K562 (cell line): ENCODE measurements at regions not wholly inside any gene's neighbourhood (a gene's known extent, or its start where the extent isn't known, plus 50 kb on each side); places are given as distances from the start of the nearest gene placed in this dataset.

Experiments
- BRD9 ChIP-seq: fragments of 450-650 bp; IDR thresholded peaks from 2 replicates; pipeline ENCODE4 v1.6.1; 2018; ENCODE audit warnings: low read depth; ENCODE audit not compliant: partially characterized antibody
- CEBPB ChIP-seq: fragments of 450-650 bp; IDR thresholded peaks from 2 replicates; pipeline ENCODE4 v1.6.1; 2016; ENCODE audit warnings: missing genetic modification characterization, missing compliant biosample characterization
- CSDE1 ChIP-seq, 2 experiments: fragments of 450-650 bp; IDR thresholded peaks; 2 replicates each; pipeline ENCODE4 v1.6.1; 2016; ENCODE audit warnings: mild to moderate bottlenecking in 1 of 2
- HDAC2 ChIP-seq: fragments of 450-650 bp; IDR thresholded peaks from 2 replicates; pipeline ENCODE4 v1.6.1; 2016; ENCODE audit warnings: mild to moderate bottlenecking
- IRF9 ChIP-seq: fragments of 450-650 bp; IDR thresholded peaks from 2 replicates; pipeline ENCODE4 v1.6.1; 2016; ENCODE audit warnings: missing biosample characterization, missing genetic modification characterization
- KLF6 ChIP-seq: fragments of 250-450 bp; sonication (Bioruptor Pico); IDR thresholded peaks from 2 replicates; pipeline ENCODE4 v1.4.0; 2020; ENCODE audit warnings: mild to moderate bottlenecking, moderate library complexity, borderline replicate concordance
- MEIS2 ChIP-seq: fragments of 450-650 bp; IDR thresholded peaks from 2 replicates; pipeline ENCODE4 v1.6.1; 2014; ENCODE audit warnings: mild to moderate bottlenecking; ENCODE audit not compliant: partially characterized antibody
- POU5F1 ChIP-seq: fragments of 150-350 bp; IDR thresholded peaks from 2 replicates; pipeline ENCODE4 v1.6.1; 2014; ENCODE audit warnings: borderline replicate concordance, low read length, low read depth, mild to moderate bottlenecking; ENCODE audit not compliant: partially characterized antibody
- SMARCC2 ChIP-seq: fragments of 450-650 bp; IDR thresholded peaks from 2 replicates; pipeline ENCODE4 v1.6.1; 2017; ENCODE audit warnings: antibody characterized with exemption, moderate library complexity, mild to moderate bottlenecking, low read depth
- TCF15 ChIP-seq: fragments of 250-450 bp; sonication (Bioruptor Pico); IDR thresholded peaks from 2 replicates; pipeline ENCODE4 v1.8.0; 2022; ENCODE audit warnings: moderate library complexity, mild to moderate bottlenecking, inconsistent platforms
- ZBTB9 ChIP-seq: fragments of 450-650 bp; formaldehyde crosslinking; IDR thresholded peaks from 2 replicates; pipeline ENCODE4 v1.4.0; 2020; ENCODE audit warnings: mild to moderate bottlenecking, moderate library complexity
- ZNF175 ChIP-seq: fragments of 200-800 bp; sonication (Bioruptor generic); IDR thresholded peaks from 2 replicates; pipeline ENCODE4 v1.6.1; 2016; ENCODE audit warnings: low read depth, mild to moderate bottlenecking, missing genetic modification characterization, missing compliant biosample characterization
- ZNF347 ChIP-seq: fragments of 450-650 bp; formaldehyde crosslinking; IDR thresholded peaks from 2 replicates; pipeline ENCODE4 v1.4.0; 2020; ENCODE audit warnings: low read depth, mild to moderate bottlenecking, moderate library complexity
- ZNF395 ChIP-seq: fragments of 200-800 bp; sonication (Bioruptor generic); IDR thresholded peaks from 2 replicates; pipeline ENCODE4 v1.6.1; 2017; ENCODE audit warnings: missing genetic modification characterization, missing compliant biosample characterization
- ZNF76 ChIP-seq: fragments of 250-450 bp; sonication (Bioruptor Pico); IDR thresholded peaks from 2 replicates; pipeline ENCODE4 v1.4.0; 2020; ENCODE audit warnings: mild to moderate bottlenecking, moderate library complexity, borderline replicate concordance
- ZNF766 ChIP-seq: fragments of 200-800 bp; sonication (Bioruptor generic); conservative IDR thresholded peaks from 2 replicates; pipeline ENCODE4 v1.6.1; 2016; ENCODE audit warnings: missing genetic modification characterization, missing compliant biosample characterization

- 0 out of 2 replicates have a peak, but pooled peaks have one; percentile 1 for TF ChIP-seq ZNF395 (CRISPR knock-in tag)
- TF ChIP-seq POU5F1, result no peak
- TF ChIP-seq CEBPB (tag), result peak; percentile 36; the same call in 1 of the 2 replicates
- peak; percentile 82 for TF ChIP-seq ZNF175 (CRISPR knock-in tag)
- 0 out of 2 replicates have a peak, but pooled peaks have one; percentile 18 for TF ChIP-seq TCF15 (CRISPR knock-in tag)
- TF ChIP-seq IRF9 (tag), result peak; percentile 53; the same call in 1 of the 2 replicates
- peak; percentile 80; the same call in 1 of the 2 replicates for TF ChIP-seq KLF6 (CRISPR knock-in tag)
- no peak for TF ChIP-seq MEIS2
- peak; percentile 64; the same call in 1 of the 2 replicates for TF ChIP-seq HDAC2
- no peak for TF ChIP-seq ZNF347
- no peak for TF ChIP-seq SMARCC2
- no peak for TF ChIP-seq ZNF766 (CRISPR knock-in tag)
- TF ChIP-seq ZBTB9 (CRISPR knock-in tag), result 0 out of 2 replicates have a peak, but pooled peaks have one; percentile 57
- TF ChIP-seq CSDE1 (IDR thresholded peaks at IDR 0.05), result no peak
- TF ChIP-seq ZNF76 (CRISPR knock-in tag), result 0 out of 2 replicates have a peak, but pooled peaks have one; percentile 43
- peak; percentile 31 for TF ChIP-seq BRD9
Measured at GRCh38 chr2:222805591-222806304, 55.1 kb upstream of the ACSL3 start (continued).
